ENCODE measurements at regions not wholly inside any gene's neighbourhood (a gene's known extent, or its start where the extent isn't known, plus 50 kb on each side); places are given as distances from the start of the nearest gene placed in this dataset.

DNA sequence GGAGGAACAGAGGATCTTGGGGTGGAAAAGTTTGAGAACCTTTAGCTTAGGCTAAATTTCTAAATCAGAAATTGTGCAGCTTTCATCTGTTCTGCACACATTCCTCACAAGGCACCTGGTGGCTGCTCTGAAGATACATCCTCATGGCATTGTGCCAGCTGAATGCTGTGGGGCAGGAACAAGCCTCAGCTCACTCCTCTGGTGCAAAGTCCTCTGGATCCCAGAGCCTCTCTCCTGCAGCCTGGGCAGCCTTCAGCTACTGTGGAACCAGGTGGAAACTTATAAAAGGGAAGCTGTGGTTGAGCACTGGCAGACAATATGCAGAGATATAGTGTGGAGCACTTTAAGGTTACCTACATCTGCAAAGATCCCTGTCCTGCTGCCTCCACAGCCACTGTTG, 72.3 kb downstream of the KCTD12 start:
- H3K4me3 ChIP-seq (ENCODE audit: low read length in 2 of 2): no peak overlapping the region
- H3K9ac ChIP-seq (ENCODE audit: low read depth in 1 of 2, low read length in 2 of 2): no peak overlapping the region
- no peak overlapping the region for H3K27ac ChIP-seq (ENCODE audit: low read depth in 2 of 2, low read length in 2 of 2)
- H3K9me3 ChIP-seq (ENCODE audit: control insufficient read depth in 2 of 2, low read length in 2 of 2): no peaks in the 10 kb centered on the region
- no peaks in the 10 kb centered on the region for H3K27me3 ChIP-seq (ENCODE audit: control insufficient read depth in 2 of 2, insufficient read depth in 2 of 2, low read length in 2 of 2)
- H3K4me1 ChIP-seq (ENCODE audit: control insufficient read depth in 2 of 2, insufficient read depth in 2 of 2, low read length in 2 of 2): peaks cover 7 to 8% of the 10 kb centered on the region in 2 donors
- no peaks in the 10 kb centered on the region for H3K36me3 ChIP-seq (ENCODE audit: control insufficient read depth in 2 of 2, insufficient read depth in 2 of 2, low read length in 2 of 2)

DNA sequence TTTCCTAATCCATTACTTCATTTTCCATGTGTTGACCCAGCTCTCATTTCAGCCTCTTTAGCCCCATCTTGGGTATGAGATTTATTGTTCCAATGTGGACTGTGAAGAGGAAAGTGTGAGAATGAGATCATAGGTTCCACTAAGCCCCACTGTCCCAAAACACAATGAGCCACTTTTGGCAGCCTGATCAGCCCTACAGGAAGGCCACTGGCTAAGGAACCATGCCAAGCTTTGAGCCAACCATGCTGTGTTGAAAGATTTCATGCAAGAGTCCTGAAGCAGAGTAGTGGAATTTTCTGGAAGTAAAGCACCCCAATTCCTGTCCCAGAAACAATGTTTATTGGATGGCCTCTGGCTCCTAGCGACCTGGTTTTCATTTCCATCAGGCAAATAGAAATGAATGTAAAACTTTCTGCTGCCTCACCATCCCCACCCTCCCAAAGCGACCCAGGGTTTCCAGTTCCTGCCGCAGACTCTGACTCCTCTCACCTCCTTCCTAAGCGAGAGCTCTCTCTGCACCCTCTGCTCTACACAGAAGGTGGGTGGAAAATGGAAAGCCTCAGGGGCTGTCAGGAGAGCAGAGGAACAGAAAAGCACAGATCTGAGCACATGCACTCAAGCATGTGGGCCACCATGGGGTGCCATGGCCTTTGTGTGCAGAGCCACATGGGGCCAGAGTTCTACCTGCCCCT, 73.1 kb downstream of the KCTD12 start:
- Histone ChIP-seq H3K9ac (ENCODE audit: low read depth in 1 of 2, low read length in 2 of 2) (no peak overlapping the region), H3K4me1 (ENCODE audit: control insufficient read depth in 2 of 2, insufficient read depth in 2 of 2, low read length in 2 of 2) (peaks cover 7 to 8% of the 10 kb centered on the region in 2 donors), H3K4me3 (ENCODE audit: low read length in 2 of 2) (no peak overlapping the region), H3K9me3 (ENCODE audit: control insufficient read depth in 2 of 2, low read length in 2 of 2) (no peaks in the 10 kb centered on the region), H3K27ac (ENCODE audit: low read depth in 2 of 2, low read length in 2 of 2) (no peak overlapping the region), H3K27me3 (ENCODE audit: control insufficient read depth in 2 of 2, insufficient read depth in 2 of 2, low read length in 2 of 2) (no peaks in the 10 kb centered on the region), H3K36me3 (ENCODE audit: control insufficient read depth in 2 of 2, insufficient read depth in 2 of 2, low read length in 2 of 2) (no peaks in the 10 kb centered on the region)

DNA sequence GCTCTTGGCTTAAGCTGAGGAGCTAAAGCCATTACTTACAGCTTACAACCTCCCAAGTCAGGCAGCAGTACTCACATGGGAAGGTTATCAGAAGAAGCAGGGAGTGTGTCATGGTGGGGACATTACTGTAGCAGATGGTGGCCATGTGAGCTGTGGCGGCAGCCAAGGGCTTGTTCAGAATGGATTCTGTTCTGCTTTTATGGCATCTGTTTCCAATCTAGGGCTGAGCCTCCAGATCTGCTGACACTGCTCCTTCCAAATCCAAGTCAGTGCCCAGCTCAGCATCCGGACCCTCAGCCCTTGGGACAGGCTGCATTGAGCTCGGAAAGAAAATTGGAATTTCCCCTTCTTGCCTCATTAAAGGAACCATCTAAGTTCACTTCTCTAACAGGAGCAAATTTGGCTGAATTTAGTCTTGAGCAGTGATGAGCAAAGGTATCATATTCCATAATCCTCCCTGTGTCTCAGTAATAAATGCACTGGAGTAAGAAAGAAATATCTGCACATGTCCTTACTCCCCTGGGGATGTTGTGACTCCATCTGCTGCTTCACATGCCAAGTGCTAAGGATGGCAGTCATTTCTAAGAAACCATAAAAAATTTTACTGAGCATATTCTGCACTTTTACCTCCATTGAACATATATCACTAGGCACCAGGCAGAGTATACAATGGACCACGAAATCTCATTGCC, 73.9 kb downstream of the KCTD12 start:
- Histone ChIP-seq H3K4me3 (ENCODE audit: low read length in 2 of 2) (no peak overlapping the region), H3K27ac (ENCODE audit: low read depth in 2 of 2, low read length in 2 of 2) (no peak overlapping the region)

GRCh38 chr13:76809389-76809788, 76.8 kb downstream of the KCTD12 start:
- no peaks in the 10 kb centered on the region for H3K36me3 ChIP-seq (ENCODE audit: control insufficient read depth in 2 of 2, insufficient read depth in 2 of 2, low read length in 2 of 2)
- peaks cover 7 to 8% of the 10 kb centered on the region in 2 donors for H3K4me1 ChIP-seq (ENCODE audit: control insufficient read depth in 2 of 2, insufficient read depth in 2 of 2, low read length in 2 of 2)
- H3K9me3 ChIP-seq (ENCODE audit: control insufficient read depth in 2 of 2, low read length in 2 of 2): no peaks in the 10 kb centered on the region
- H3K4me3 ChIP-seq (ENCODE audit: low read length in 2 of 2): no peak overlapping the region
- H3K27me3 ChIP-seq (ENCODE audit: control insufficient read depth in 2 of 2, insufficient read depth in 2 of 2, low read length in 2 of 2): no peaks in the 10 kb centered on the region
- no peak overlapping the region for H3K9ac ChIP-seq (ENCODE audit: low read depth in 1 of 2, low read length in 2 of 2)
- H3K27ac ChIP-seq (ENCODE audit: low read depth in 2 of 2, low read length in 2 of 2): no peak overlapping the region

More for the DNA sequence above, 73.9 kb downstream of the KCTD12 start:
- Histone ChIP-seq H3K9ac (ENCODE audit: low read depth in 1 of 2, low read length in 2 of 2) (no peak overlapping the region), H3K27me3 (ENCODE audit: control insufficient read depth in 2 of 2, insufficient read depth in 2 of 2, low read length in 2 of 2) (no peaks in the 10 kb centered on the region), H3K9me3 (ENCODE audit: control insufficient read depth in 2 of 2, low read length in 2 of 2) (no peaks in the 10 kb centered on the region), H3K36me3 (ENCODE audit: control insufficient read depth in 2 of 2, insufficient read depth in 2 of 2, low read length in 2 of 2) (no peaks in the 10 kb centered on the region), H3K4me1 (ENCODE audit: control insufficient read depth in 2 of 2, insufficient read depth in 2 of 2, low read length in 2 of 2) (peaks cover 7 to 8% of the 10 kb centered on the region in 2 donors)

GRCh38 chr13:76808927-76809326, 77.3 kb downstream of the KCTD12 start:
- no peak overlapping the region for H3K27ac ChIP-seq (ENCODE audit: low read depth in 2 of 2, low read length in 2 of 2)
- H3K9me3 ChIP-seq (ENCODE audit: control insufficient read depth in 2 of 2, low read length in 2 of 2): no peaks in the 10 kb centered on the region
- no peak overlapping the region for H3K4me3 ChIP-seq (ENCODE audit: low read length in 2 of 2)
- H3K4me1 ChIP-seq (ENCODE audit: control insufficient read depth in 2 of 2, insufficient read depth in 2 of 2, low read length in 2 of 2): peaks cover 5% of the 10 kb centered on the region in 2 donors
- no peak overlapping the region for H3K9ac ChIP-seq (ENCODE audit: low read depth in 1 of 2, low read length in 2 of 2)
- H3K27me3 ChIP-seq (ENCODE audit: control insufficient read depth in 2 of 2, insufficient read depth in 2 of 2, low read length in 2 of 2): no peaks in the 10 kb centered on the region
- H3K36me3 ChIP-seq (ENCODE audit: control insufficient read depth in 2 of 2, insufficient read depth in 2 of 2, low read length in 2 of 2): no peaks in the 10 kb centered on the region

DNA sequence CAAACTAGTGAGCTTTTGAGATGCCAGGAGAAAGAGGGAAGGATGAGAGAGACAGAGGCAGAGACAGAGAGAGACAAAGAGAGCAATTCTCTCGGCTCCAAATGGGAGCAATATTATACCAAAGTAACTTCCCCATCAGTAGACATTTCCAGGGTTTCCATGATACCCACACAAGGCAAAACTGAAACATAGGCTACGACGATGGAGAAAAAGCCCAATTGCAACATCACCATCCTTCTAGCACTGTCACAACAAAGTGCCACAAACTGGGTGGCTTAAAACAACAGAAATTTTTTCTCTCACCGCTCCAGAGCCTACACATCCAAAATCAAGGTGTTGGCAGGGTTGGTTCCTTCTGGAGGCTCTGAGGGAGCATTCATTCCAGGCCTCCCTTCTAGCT, 81.4 kb downstream of the KCTD12 start:
- Histone ChIP-seq H3K4me1 (ENCODE audit: control insufficient read depth in 2 of 2, insufficient read depth in 2 of 2, low read length in 2 of 2) (peaks cover 0 to under 1% of the 10 kb centered on the region in 2 donors), H3K9ac (ENCODE audit: low read depth in 1 of 2, low read length in 2 of 2) (no peak overlapping the region), H3K36me3 (ENCODE audit: control insufficient read depth in 2 of 2, insufficient read depth in 2 of 2, low read length in 2 of 2) (no peaks in the 10 kb centered on the region), H3K4me3 (ENCODE audit: low read length in 2 of 2) (no peak overlapping the region), H3K27ac (ENCODE audit: low read depth in 2 of 2, low read length in 2 of 2) (no peak overlapping the region), H3K27me3 (ENCODE audit: control insufficient read depth in 2 of 2, insufficient read depth in 2 of 2, low read length in 2 of 2) (no peaks in the 10 kb centered on the region), H3K9me3 (ENCODE audit: control insufficient read depth in 2 of 2, low read length in 2 of 2) (no peaks in the 10 kb centered on the region)

DNA sequence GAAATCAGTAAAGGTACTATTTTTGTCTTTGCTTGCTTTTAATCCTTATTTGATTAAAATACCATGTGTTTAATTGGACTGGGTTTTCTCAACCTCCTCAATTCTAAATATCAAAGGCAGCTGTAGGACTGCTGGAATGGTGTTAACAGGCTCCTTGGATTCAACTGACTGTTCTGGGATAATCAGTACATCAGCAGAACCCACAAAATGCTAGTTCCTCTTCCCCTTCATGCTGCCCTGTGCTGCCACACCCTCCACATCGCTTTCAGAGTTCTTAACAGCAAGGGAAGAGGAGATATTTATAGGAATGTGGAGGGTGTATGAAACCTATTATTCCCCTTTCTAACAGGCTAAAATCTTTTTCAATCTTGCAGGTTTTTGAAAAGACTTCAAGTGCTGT, 82.4 kb downstream of the KCTD12 start:
- H3K9me3 ChIP-seq (ENCODE audit: control insufficient read depth in 2 of 2, low read length in 2 of 2): no peaks in the 10 kb centered on the region
- H3K4me3 ChIP-seq (ENCODE audit: low read length in 2 of 2): no peak overlapping the region
- H3K36me3 ChIP-seq (ENCODE audit: control insufficient read depth in 2 of 2, insufficient read depth in 2 of 2, low read length in 2 of 2): no peaks in the 10 kb centered on the region
- no peak overlapping the region for H3K9ac ChIP-seq (ENCODE audit: low read depth in 1 of 2, low read length in 2 of 2)
- no peak overlapping the region for H3K27ac ChIP-seq (ENCODE audit: low read depth in 2 of 2, low read length in 2 of 2)
- no peaks in the 10 kb centered on the region for H3K27me3 ChIP-seq (ENCODE audit: control insufficient read depth in 2 of 2, insufficient read depth in 2 of 2, low read length in 2 of 2)
- peaks cover 0 to 3% of the 10 kb centered on the region in 2 donors for H3K4me1 ChIP-seq (ENCODE audit: control insufficient read depth in 2 of 2, insufficient read depth in 2 of 2, low read length in 2 of 2)

- no peak overlapping the region for H3K27ac ChIP-seq (ENCODE audit: low read depth in 2 of 2, low read length in 2 of 2)
- no peaks in the 10 kb centered on the region for H3K9me3 ChIP-seq (ENCODE audit: control insufficient read depth in 2 of 2, low read length in 2 of 2)
- no peaks in the 10 kb centered on the region for H3K27me3 ChIP-seq (ENCODE audit: control insufficient read depth in 2 of 2, insufficient read depth in 2 of 2, low read length in 2 of 2)
- H3K36me3 ChIP-seq (ENCODE audit: control insufficient read depth in 2 of 2, insufficient read depth in 2 of 2, low read length in 2 of 2): no peaks in the 10 kb centered on the region
- no peak overlapping the region for H3K4me3 ChIP-seq (ENCODE audit: low read length in 2 of 2)
- no peak overlapping the region for H3K9ac ChIP-seq (ENCODE audit: low read depth in 1 of 2, low read length in 2 of 2)
- peaks cover 0 to 9% of the 10 kb centered on the region in 2 donors for H3K4me1 ChIP-seq (ENCODE audit: control insufficient read depth in 2 of 2, insufficient read depth in 2 of 2, low read length in 2 of 2)
Measured at GRCh38 chr13:76800943-76801342, 85.3 kb downstream of the KCTD12 start.

DNA sequence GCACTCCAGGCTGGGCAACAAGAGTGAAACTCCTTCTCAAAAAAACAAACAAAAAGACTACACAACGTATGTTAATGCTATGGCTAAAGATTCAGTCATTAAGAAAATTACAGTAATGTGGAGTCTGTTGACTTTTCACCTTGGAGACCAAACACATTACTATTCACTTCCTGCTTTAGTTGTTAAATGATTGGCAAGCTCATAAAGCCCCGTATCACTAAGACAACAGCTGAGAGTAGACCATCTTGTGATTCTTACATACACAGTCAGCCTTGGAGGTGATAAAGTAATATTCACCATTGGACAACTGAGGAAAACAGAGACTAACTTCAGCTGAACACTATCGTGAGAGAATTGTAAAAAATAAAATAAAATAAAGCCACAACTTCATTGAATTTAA, 86.5 kb downstream of the KCTD12 start:
- H3K4me3 ChIP-seq (ENCODE audit: low read length in 2 of 2): no peak overlapping the region
- peaks cover 0 to 9% of the 10 kb centered on the region in 2 donors for H3K4me1 ChIP-seq (ENCODE audit: control insufficient read depth in 2 of 2, insufficient read depth in 2 of 2, low read length in 2 of 2)
- H3K9ac ChIP-seq (ENCODE audit: low read depth in 1 of 2, low read length in 2 of 2): no peak overlapping the region
- H3K36me3 ChIP-seq (ENCODE audit: control insufficient read depth in 2 of 2, insufficient read depth in 2 of 2, low read length in 2 of 2): no peaks in the 10 kb centered on the region
- H3K27ac ChIP-seq (ENCODE audit: low read depth in 2 of 2, low read length in 2 of 2): no peak overlapping the region
- H3K27me3 ChIP-seq (ENCODE audit: control insufficient read depth in 2 of 2, insufficient read depth in 2 of 2, low read length in 2 of 2): no peaks in the 10 kb centered on the region
- H3K9me3 ChIP-seq (ENCODE audit: control insufficient read depth in 2 of 2, low read length in 2 of 2): no peaks in the 10 kb centered on the region

DNA sequence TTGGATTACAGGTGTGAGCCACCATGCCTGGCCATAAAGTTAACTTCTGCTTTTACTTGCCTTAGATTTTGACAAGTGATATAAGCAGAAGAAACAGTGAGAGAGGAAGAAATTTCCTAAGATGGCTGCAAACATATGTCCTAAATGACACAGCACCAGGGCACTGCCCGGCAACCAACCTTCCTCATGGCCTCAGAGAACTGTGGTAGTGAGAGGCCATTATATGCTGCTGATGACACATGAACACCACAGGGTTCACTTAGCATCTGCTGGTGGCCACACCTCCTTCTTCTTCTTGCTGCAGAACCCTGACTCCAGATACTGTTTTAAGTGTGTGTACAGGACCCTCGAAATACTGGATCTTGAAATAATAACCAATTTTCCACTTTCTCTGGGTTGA, 88.2 kb downstream of the KCTD12 start:
- H3K9me3 ChIP-seq (ENCODE audit: control insufficient read depth in 2 of 2, low read length in 2 of 2): no peaks in the 10 kb centered on the region

More for the DNA sequence above, 88.2 kb downstream of the KCTD12 start:
- H3K4me1 ChIP-seq (ENCODE audit: control insufficient read depth in 2 of 2, insufficient read depth in 2 of 2, low read length in 2 of 2): peaks cover 0 to 9% of the 10 kb centered on the region in 2 donors
- H3K27ac ChIP-seq (ENCODE audit: low read depth in 2 of 2, low read length in 2 of 2): no peak overlapping the region
- no peaks in the 10 kb centered on the region for H3K36me3 ChIP-seq (ENCODE audit: control insufficient read depth in 2 of 2, insufficient read depth in 2 of 2, low read length in 2 of 2)
- no peak overlapping the region for H3K9ac ChIP-seq (ENCODE audit: low read depth in 1 of 2, low read length in 2 of 2)
- H3K4me3 ChIP-seq (ENCODE audit: low read length in 2 of 2): no peak overlapping the region
- no peaks in the 10 kb centered on the region for H3K27me3 ChIP-seq (ENCODE audit: control insufficient read depth in 2 of 2, insufficient read depth in 2 of 2, low read length in 2 of 2)
